ENCODE measurements at regions not wholly inside any gene's neighbourhood (a gene's known extent, or its start where the extent isn't known, plus 50 kb on each side); places are given as distances from the start of the nearest gene placed in this dataset.

GRCh38 chr12:14290951-14291350 lies 74.5 kb upstream of the ATF7IP start:
- no peaks in the 10 kb centered on the region for H3K27me3 ChIP-seq (ENCODE audit: control insufficient read depth in 2 of 2, insufficient read depth in 2 of 2, low read length in 2 of 2)
- Mint-ChIP-seq H3K27ac (no peak overlapping the region), H3K9me3 (peaks cover 4 to 53% (median 16%) of the 10 kb centered on the region in 11 donors), H3K27me3 (no peaks in the 10 kb centered on the region), H3K4me1 (peaks cover 0 to 4% (median 0%) of the 10 kb centered on the region in 7 donors), H3K36me3 (peaks cover 0 to 11% (median 3%) of the 10 kb centered on the region in 5 donors), H3K4me3 (no peak overlapping the region)
- no peaks in the 10 kb centered on the region for H3K4me1 ChIP-seq (ENCODE audit: control insufficient read depth in 2 of 2, insufficient read depth in 2 of 2, low read length in 2 of 2)
- ATAC-seq = no peak
- H3K9me3 ChIP-seq (ENCODE audit: control insufficient read depth in 2 of 3, low read length in 3 of 3) = peaks cover 0 to 6% (median 5%) of the 10 kb centered on the region in 3 experiments
- intact Hi-C loops (cut with micrococcal nuclease) = no loop called here
- no peak overlapping the region for H3K4me3 ChIP-seq (ENCODE audit: low read length)
- CTCF ChIA-PET = no interaction called here
- no peaks in the 10 kb centered on the region for H3K36me3 ChIP-seq (ENCODE audit: control insufficient read depth in 2 of 3, insufficient read depth in 3 of 3, low read length in 3 of 3)
- H3K27ac ChIP-seq (ENCODE audit: low read depth, low read length) = no peak overlapping the region
- DNase-seq = no peak
- POLR2A ChIA-PET = no interaction called here

- H3K27me3 ChIP-seq (ENCODE audit: control insufficient read depth in 2 of 2, insufficient read depth in 2 of 2, low read length in 2 of 2) = no peaks in the 10 kb centered on the region
- H3K36me3 ChIP-seq (ENCODE audit: control insufficient read depth in 2 of 3, insufficient read depth in 3 of 3, low read length in 3 of 3) = no peaks in the 10 kb centered on the region
- ATAC-seq = no peak
- DNase-seq = peak in 2 of 9 donors; percentile 0 to 1
- H3K4me1 ChIP-seq (ENCODE audit: control insufficient read depth in 2 of 2, insufficient read depth in 2 of 2, low read length in 2 of 2) = no peaks in the 10 kb centered on the region
- Mint-ChIP-seq H3K9me3 (peaks cover 0 to 29% (median 5%) of the 10 kb centered on the region in 11 donors), H3K4me1 (peaks cover 0 to 5% (median 4%) of the 10 kb centered on the region in 7 donors), H3K27ac (peak overlapping the region in 2 of 9 donors; percentile 17 to 76), H3K36me3 (peaks cover 0 to 11% (median 7%) of the 10 kb centered on the region in 5 donors), H3K4me3 (no peak overlapping the region), H3K27me3 (no peaks in the 10 kb centered on the region)
- POLR2A ChIA-PET = interaction anchor here (1.0 kb wide), 1 partner anchor 15 kb away, joined by 3 read pairs; no protein-coding TSS in a partner anchor
- intact Hi-C loops (cut with micrococcal nuclease) = no loop called here
- H3K9me3 ChIP-seq (ENCODE audit: control insufficient read depth in 2 of 3, low read length in 3 of 3) = no peaks in the 10 kb centered on the region
- H3K27ac ChIP-seq (ENCODE audit: low read depth, low read length) = no peak overlapping the region
- CTCF ChIA-PET = interaction anchor here (0.6 kb wide), 1 partner anchor 50 kb away, joined by 3 read pairs; no protein-coding TSS in a partner anchor
- H3K4me3 ChIP-seq (ENCODE audit: low read length) = no peak overlapping the region
These were observed 61.8 kb upstream of the ATF7IP start for GRCh38 chr12:14303661-14304155.

GRCh38 chr12:14307004-14307403 lies 58.5 kb upstream of the ATF7IP start:
- ATAC-seq = no peak
- H3K36me3 Mint-ChIP-seq = peaks cover 0 to 4% (median 0%) of the 10 kb centered on the region in 5 donors
- no peak for DNase-seq
- H3K27me3 Mint-ChIP-seq = no peaks in the 10 kb centered on the region
- H3K4me1 ChIP-seq (ENCODE audit: control insufficient read depth in 2 of 2, insufficient read depth in 2 of 2, low read length in 2 of 2) = no peaks in the 10 kb centered on the region
- H3K27me3 ChIP-seq (ENCODE audit: control insufficient read depth in 2 of 2, insufficient read depth in 2 of 2, low read length in 2 of 2) = no peaks in the 10 kb centered on the region
- peaks cover 0 to 14% (median 3%) of the 10 kb centered on the region in 11 donors for H3K9me3 Mint-ChIP-seq
- H3K9me3 ChIP-seq (ENCODE audit: control insufficient read depth in 2 of 3, low read length in 3 of 3) = no peaks in the 10 kb centered on the region
- ChIA-PET CTCF (no interaction called here), POLR2A (no interaction called here)
- H3K27ac Mint-ChIP-seq = no peak overlapping the region
- peaks cover 0 to 5% (median 4%) of the 10 kb centered on the region in 7 donors for H3K4me1 Mint-ChIP-seq
- H3K27ac ChIP-seq (ENCODE audit: low read depth, low read length) = no peak overlapping the region
- H3K4me3 Mint-ChIP-seq = no peak overlapping the region
- no peak overlapping the region for H3K4me3 ChIP-seq (ENCODE audit: low read length)
- no peaks in the 10 kb centered on the region for H3K36me3 ChIP-seq (ENCODE audit: control insufficient read depth in 2 of 3, insufficient read depth in 3 of 3, low read length in 3 of 3)
- intact Hi-C loops (cut with micrococcal nuclease) = no loop called here

- H3K27me3 ChIP-seq (ENCODE audit: control insufficient read depth in 2 of 2, insufficient read depth in 2 of 2, low read length in 2 of 2) = no peaks in the 10 kb centered on the region
- CTCF ChIA-PET = no interaction called here
- H3K27me3 Mint-ChIP-seq = no peaks in the 10 kb centered on the region
- no peak overlapping the region for H3K4me3 Mint-ChIP-seq
- ATAC-seq (no peak), DNase-seq (no peak)
- intact Hi-C loops (cut with micrococcal nuclease) = no loop called here
- H3K4me1 ChIP-seq (ENCODE audit: control insufficient read depth in 2 of 2, insufficient read depth in 2 of 2, low read length in 2 of 2) = no peaks in the 10 kb centered on the region
- peaks cover 0 to 4% (median 0%) of the 10 kb centered on the region in 5 donors for H3K36me3 Mint-ChIP-seq
- H3K4me1 Mint-ChIP-seq = peaks cover 0 to 4% (median 3%) of the 10 kb centered on the region in 7 donors
- no peak overlapping the region for H3K4me3 ChIP-seq (ENCODE audit: low read length)
- H3K36me3 ChIP-seq (ENCODE audit: control insufficient read depth in 2 of 3, insufficient read depth in 3 of 3, low read length in 3 of 3) = no peaks in the 10 kb centered on the region
- H3K9me3 Mint-ChIP-seq = peaks cover 0 to 14% (median 3%) of the 10 kb centered on the region in 11 donors
- POLR2A ChIA-PET = no interaction called here
- H3K27ac ChIP-seq (ENCODE audit: low read depth, low read length) = no peak overlapping the region
- H3K27ac Mint-ChIP-seq = peak overlapping the region in 1 of 9 donors; percentile 30
- H3K9me3 ChIP-seq (ENCODE audit: control insufficient read depth in 2 of 3, low read length in 3 of 3) = no peaks in the 10 kb centered on the region
These were observed 57.0 kb upstream of the ATF7IP start for GRCh38 chr12:14308516-14308915.

GRCh38 chr12:14310866-14311265 lies 54.6 kb upstream of the ATF7IP start:
- intact Hi-C loops (cut with micrococcal nuclease) = no loop called here
- ChIA-PET POLR2A (no interaction called here), CTCF (no interaction called here)
- no peak overlapping the region for H3K4me3 Mint-ChIP-seq
- ATAC-seq (no peak), DNase-seq (no peak)
- H3K36me3 Mint-ChIP-seq = peaks cover 0 to 4% (median 3%) of the 10 kb centered on the region in 5 donors
- peaks cover 0 to 14% (median 3%) of the 10 kb centered on the region in 11 donors for H3K9me3 Mint-ChIP-seq
- Histone ChIP-seq H3K9me3 (ENCODE audit: control insufficient read depth in 2 of 3, low read length in 3 of 3) (no peaks in the 10 kb centered on the region), H3K27me3 (ENCODE audit: control insufficient read depth in 2 of 2, insufficient read depth in 2 of 2, low read length in 2 of 2) (no peaks in the 10 kb centered on the region), H3K4me3 (ENCODE audit: low read length) (no peak overlapping the region), H3K4me1 (ENCODE audit: control insufficient read depth in 2 of 2, insufficient read depth in 2 of 2, low read length in 2 of 2) (no peaks in the 10 kb centered on the region), H3K36me3 (ENCODE audit: control insufficient read depth in 2 of 3, insufficient read depth in 3 of 3, low read length in 3 of 3) (no peaks in the 10 kb centered on the region), H3K27ac (ENCODE audit: low read depth, low read length) (no peak overlapping the region)
- H3K4me1 Mint-ChIP-seq = peaks cover 0 to 4% (median 0%) of the 10 kb centered on the region in 7 donors
- H3K27ac Mint-ChIP-seq = no peak overlapping the region
- H3K27me3 Mint-ChIP-seq = no peaks in the 10 kb centered on the region

DNA sequence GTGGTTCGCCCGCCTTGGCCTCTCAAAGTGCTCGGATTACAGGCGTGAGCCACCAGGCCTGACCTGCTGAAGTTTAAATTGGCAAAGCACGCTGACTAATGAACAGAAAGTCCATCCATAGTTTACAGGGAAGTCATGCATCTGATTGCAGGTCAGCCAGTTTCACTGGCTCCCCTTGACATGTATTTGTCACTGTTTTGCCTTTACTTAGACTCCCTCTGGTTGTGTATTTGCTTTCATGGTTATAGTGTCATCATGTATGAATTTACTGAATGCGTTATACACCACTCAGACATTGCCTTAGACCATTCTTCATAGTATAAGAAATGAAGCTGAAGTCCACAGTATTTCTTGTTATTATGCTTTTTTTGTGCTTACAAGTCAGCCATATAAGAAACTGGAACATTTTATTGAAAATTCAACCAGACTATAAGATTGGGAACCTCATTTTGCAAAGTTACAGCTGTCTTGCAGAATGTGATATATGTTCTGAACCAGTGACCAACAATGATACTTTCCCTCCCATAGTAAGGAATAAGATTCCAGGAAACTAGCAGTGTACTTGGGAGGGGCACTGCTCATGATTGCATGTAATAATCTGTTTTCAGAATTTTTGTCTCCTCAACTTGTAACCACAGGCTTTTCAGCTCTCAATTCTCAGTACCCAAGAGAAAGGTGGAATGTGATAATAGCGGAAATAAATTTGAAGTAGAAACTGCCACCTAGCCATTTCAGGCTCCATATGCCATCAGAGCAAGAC lies 51.9 kb upstream of the ATF7IP start:
- H3K27ac Mint-ChIP-seq = no peak overlapping the region
- ATAC-seq (no peak), DNase-seq (no peak)
- Histone ChIP-seq H3K27ac (ENCODE audit: low read depth, low read length) (no peak overlapping the region), H3K27me3 (ENCODE audit: control insufficient read depth in 2 of 2, insufficient read depth in 2 of 2, low read length in 2 of 2) (no peaks in the 10 kb centered on the region), H3K9me3 (ENCODE audit: control insufficient read depth in 2 of 3, low read length in 3 of 3) (no peaks in the 10 kb centered on the region), H3K4me3 (ENCODE audit: low read length) (no peak overlapping the region), H3K4me1 (ENCODE audit: control insufficient read depth in 2 of 2, insufficient read depth in 2 of 2, low read length in 2 of 2) (no peaks in the 10 kb centered on the region), H3K36me3 (ENCODE audit: control insufficient read depth in 2 of 3, insufficient read depth in 3 of 3, low read length in 3 of 3) (no peaks in the 10 kb centered on the region)
- ChIA-PET POLR2A (interaction anchor here (0.6 kb wide), 1 partner anchor 1421 kb away, joined by 3 read pairs; no protein-coding TSS in a partner anchor), CTCF (no interaction called here)
- peaks cover 0 to 5% (median 0%) of the 10 kb centered on the region in 5 donors for H3K27me3 Mint-ChIP-seq
- peaks cover 0 to 3% (median 0%) of the 10 kb centered on the region in 5 donors for H3K36me3 Mint-ChIP-seq
- no peak overlapping the region for H3K4me3 Mint-ChIP-seq
- H3K4me1 Mint-ChIP-seq = no peaks in the 10 kb centered on the region
- H3K9me3 Mint-ChIP-seq = peaks cover 0 to 9% (median 0%) of the 10 kb centered on the region in 11 donors
- intact Hi-C loops (cut with micrococcal nuclease) = no loop called here
